ENCODE measurements at regions not wholly inside any gene's neighbourhood (a gene's known extent, or its start where the extent isn't known, plus 50 kb on each side); places are given as distances from the start of the nearest gene placed in this dataset.

- no peak for TF ChIP-seq CTCF (conservative IDR thresholded peaks at IDR 0.05; ENCODE audit: low read depth, low read length)
- no peak for DNase-seq (ENCODE audit: low read depth)
- no peak overlapping the region for H3K4me3 ChIP-seq (ENCODE audit: low read depth, low read length)
Observed at GRCh38 chr10:64275774-64276173, 754.6 kb downstream of the REEP3 start.

GRCh38 chr10:64277536-64277935 is 756.3 kb downstream of the REEP3 start:
- H3K4me3 ChIP-seq (ENCODE audit: low read depth, low read length) = no peak overlapping the region

GRCh38 chr10:64283621-64284020 is 762.4 kb downstream of the REEP3 start:
- H3K4me3 ChIP-seq (ENCODE audit: low read depth, low read length) = no peak overlapping the region
- no peak for TF ChIP-seq CTCF (conservative IDR thresholded peaks at IDR 0.05; ENCODE audit: low read depth, low read length)
- DNase-seq (ENCODE audit: low read depth) = no peak

More at GRCh38 chr10:64277536-64277935, 756.3 kb downstream of the REEP3 start:
- TF ChIP-seq CTCF (conservative IDR thresholded peaks at IDR 0.05; ENCODE audit: low read depth, low read length) = no peak
- DNase-seq (ENCODE audit: low read depth) = no peak

GRCh38 chr10:64286533-64286932 is 765.3 kb downstream of the REEP3 start:
- DNase-seq (ENCODE audit: low read depth) = no peak

GRCh38 chr10:64288404-64288803 is 767.2 kb downstream of the REEP3 start:
- no peak for DNase-seq (ENCODE audit: low read depth)
- peak; percentile 21 for TF ChIP-seq CTCF (conservative IDR thresholded peaks at IDR 0.05; ENCODE audit: low read depth, low read length)
- no peak overlapping the region for H3K4me3 ChIP-seq (ENCODE audit: low read depth, low read length)

More at GRCh38 chr10:64286533-64286932, 765.3 kb downstream of the REEP3 start:
- no peak overlapping the region for H3K4me3 ChIP-seq (ENCODE audit: low read depth, low read length)
- no peak for TF ChIP-seq CTCF (conservative IDR thresholded peaks at IDR 0.05; ENCODE audit: low read depth, low read length)

GRCh38 chr10:64303566-64303965 is 782.4 kb downstream of the REEP3 start:
- DNase-seq (ENCODE audit: low read depth) = no peak
- TF ChIP-seq CTCF (conservative IDR thresholded peaks at IDR 0.05; ENCODE audit: low read depth, low read length) = no peak
- no peak overlapping the region for H3K4me3 ChIP-seq (ENCODE audit: low read depth, low read length)

GRCh38 chr10:64306729-64307327 is 785.6 kb downstream of the REEP3 start:
- DNase-seq (ENCODE audit: low read depth) = no peak
- H3K4me3 ChIP-seq (ENCODE audit: low read depth, low read length) = no peak overlapping the region
- no peak for TF ChIP-seq CTCF (conservative IDR thresholded peaks at IDR 0.05; ENCODE audit: low read depth, low read length)

Measured in epithelial cell of proximal tubule (primary cell).